GM12864 (cell line): ENCODE measurements at regions not wholly inside any gene's neighbourhood (a gene's known extent, or its start where the extent isn't known, plus 50 kb on each side); places are given as distances from the start of the nearest gene placed in this dataset.
"Not testable (repeated sequence)": the region's sequence is repeated elsewhere in the genome, so short reads cannot be mapped to it uniquely, and the experiment has no call there.

ENCODE experiments used
- DNase-seq: peaks from one replicate; pipeline ENCODE4 v3.0.0-alpha.2; 2011; ENCODE audit warnings: low read depth
- H3K4me3 ChIP-seq: 2 replicates; pipeline ENCODE4 v1.5.1; 2011; ENCODE audit warnings: mild to moderate bottlenecking, low read depth, low read length, control low read depth
- TF ChIP-seq, protein P1 (sequence below): IDR thresholded peaks from 2 replicates; pipeline ENCODE4 v1.5.1; 2011; ENCODE audit warnings: low read depth, mild to moderate bottlenecking, moderate library complexity, low read length, control low read depth, inconsistent platforms; ENCODE audit errors: missing control alignments

DNA sequence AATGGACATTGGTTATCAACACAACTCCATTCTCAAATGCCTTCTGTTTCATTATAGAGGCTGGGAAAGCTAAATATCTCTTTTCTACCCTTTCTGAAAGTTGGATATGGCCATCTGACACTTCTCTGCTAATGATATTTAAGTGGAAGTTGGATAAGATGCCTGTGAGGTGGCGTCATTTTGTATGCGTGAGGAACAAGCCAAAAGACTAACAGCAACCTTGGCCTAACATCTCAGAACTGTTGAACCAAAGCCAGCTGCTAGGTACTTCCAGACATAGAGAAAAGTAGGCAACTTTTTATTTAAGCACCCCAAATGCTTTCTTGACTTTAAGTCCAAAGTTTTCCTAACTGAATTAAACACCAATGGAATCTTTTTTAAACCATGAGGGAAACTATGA, 708.4 kb downstream of the CD109 start:
- no peak overlapping the region for H3K4me3 ChIP-seq
- TF ChIP-seq, protein P1, sequence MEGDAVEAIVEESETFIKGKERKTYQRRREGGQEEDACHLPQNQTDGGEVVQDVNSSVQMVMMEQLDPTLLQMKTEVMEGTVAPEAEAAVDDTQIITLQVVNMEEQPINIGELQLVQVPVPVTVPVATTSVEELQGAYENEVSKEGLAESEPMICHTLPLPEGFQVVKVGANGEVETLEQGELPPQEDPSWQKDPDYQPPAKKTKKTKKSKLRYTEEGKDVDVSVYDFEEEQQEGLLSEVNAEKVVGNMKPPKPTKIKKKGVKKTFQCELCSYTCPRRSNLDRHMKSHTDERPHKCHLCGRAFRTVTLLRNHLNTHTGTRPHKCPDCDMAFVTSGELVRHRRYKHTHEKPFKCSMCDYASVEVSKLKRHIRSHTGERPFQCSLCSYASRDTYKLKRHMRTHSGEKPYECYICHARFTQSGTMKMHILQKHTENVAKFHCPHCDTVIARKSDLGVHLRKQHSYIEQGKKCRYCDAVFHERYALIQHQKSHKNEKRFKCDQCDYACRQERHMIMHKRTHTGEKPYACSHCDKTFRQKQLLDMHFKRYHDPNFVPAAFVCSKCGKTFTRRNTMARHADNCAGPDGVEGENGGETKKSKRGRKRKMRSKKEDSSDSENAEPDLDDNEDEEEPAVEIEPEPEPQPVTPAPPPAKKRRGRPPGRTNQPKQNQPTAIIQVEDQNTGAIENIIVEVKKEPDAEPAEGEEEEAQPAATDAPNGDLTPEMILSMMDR: no peak
- DNase-seq: no peak

DNA sequence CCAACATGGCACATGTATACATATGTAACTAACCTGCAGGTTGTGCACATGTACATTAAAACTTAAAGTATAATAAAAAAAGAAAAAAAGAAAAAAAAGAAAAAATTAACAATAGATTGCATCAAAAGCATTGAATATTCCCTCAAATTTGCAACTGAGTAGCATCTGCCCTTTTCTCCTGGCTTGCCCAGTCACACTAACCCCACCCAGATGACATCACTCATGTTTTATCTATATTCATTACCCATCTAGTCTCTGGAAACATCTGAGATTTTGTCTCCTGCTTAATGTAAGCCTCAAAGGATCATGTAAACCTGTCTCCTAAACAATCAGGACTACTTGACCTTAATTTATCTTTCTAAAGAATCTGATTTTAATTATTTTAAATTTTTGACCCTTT, 706.8 kb downstream of the CD109 start:
- no peak for DNase-seq
- TF ChIP-seq, protein P1: no peak
- H3K4me3 ChIP-seq: no peak overlapping the region

DNA sequence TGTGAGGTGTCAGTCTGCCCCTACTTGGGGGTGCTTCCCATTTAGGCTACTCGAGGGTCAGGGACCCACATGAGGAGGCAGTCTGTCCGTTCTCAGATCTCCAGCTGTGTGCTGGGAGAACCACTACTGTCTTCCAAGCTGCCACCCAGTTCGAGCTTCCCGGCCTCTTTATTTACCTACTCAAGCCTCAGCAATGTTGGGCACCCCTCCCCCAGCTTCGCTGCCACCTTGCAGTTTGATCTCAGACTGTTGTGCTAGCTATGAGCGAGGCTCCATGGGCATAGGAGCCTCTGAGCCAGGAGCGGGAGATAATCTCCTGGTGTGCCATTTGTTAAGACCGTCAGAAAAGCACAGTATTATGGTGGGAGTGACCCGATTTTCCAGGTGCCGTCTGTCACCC, 682.4 kb downstream of the CD109 start:
- H3K4me3 ChIP-seq, DNase-seq: not testable (repeated sequence)

DNA sequence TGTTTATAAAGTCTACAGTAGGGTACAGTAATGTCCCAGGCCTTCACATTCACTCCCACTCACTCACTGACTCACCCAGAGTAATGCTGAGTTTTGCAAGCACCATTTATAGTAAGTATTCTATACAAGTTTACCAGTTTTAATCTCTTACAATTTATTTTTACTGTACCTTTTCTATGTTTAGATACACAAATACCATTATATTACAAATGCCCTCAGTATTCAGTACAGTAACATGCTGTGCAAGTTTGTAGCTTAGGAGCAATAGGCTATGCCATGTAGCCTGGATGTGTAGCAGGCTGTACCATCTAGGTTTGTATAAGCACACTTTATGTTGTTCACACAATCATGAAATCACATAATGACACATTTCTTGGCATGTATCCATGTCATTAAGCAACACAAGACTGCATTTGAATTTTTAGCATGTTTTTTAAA, 673.6 kb downstream of the CD109 start:
- no peak for DNase-seq
- no peak overlapping the region for H3K4me3 ChIP-seq
- TF ChIP-seq, protein P1: no peak

DNA sequence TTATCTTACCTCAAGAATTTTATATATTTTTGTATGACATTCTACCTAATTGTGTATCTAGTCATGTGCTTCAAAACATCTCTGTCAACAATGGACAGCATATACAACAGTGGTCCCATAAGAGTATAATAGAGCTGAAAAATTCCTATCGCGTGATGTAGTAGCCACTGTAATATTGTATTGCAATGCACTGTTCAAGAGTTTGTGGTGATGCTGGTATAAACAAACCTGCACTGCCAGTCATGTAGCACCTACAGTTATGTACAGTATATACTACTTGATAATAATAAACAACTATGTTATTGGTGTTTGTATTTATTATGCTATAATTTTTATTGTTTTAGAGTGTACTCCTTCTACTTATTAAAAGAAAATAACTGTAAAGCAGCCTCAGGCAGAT, 672.7 kb downstream of the CD109 start:
- H3K4me3 ChIP-seq: no peak overlapping the region
- no peak for DNase-seq
- TF ChIP-seq, protein P1: no peak

DNA sequence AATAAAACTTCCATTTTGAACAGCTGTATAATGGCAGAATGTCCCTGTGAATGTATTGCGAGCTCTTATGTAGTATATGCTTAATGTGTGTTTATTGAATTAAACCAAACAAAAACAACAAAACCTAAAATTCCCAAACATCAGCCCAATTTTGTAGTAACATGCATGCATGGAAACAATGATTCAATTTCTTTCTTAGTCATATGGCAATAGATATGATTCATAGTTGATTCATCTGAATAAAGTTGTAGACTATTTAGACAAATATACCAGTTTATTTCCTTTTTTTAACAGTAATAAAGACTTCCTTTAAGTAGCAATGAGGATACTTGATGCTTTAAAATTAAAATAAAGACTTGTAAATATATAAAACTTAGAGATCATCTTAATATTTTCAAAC, 670.6 kb downstream of the CD109 start:
- TF ChIP-seq, protein P1: no peak
- no peak overlapping the region for H3K4me3 ChIP-seq

DNA sequence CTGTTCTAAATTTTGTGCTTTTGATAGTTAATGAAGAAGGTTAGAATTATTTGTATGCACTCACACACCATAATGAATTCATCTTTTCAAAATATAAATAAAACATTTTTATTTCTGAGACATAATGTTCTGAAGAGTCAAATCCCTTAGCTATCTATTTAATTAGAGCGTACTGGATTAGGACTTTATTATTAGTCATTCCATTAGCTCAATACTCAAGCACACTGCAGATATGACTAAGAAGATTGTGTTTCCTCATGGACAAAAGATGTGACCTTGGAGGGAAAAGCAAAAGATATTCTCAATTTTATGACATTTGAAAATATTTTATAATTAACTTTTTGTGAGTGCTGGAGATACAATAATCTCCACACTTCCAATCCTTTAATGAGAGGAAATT, 666.4 kb downstream of the CD109 start:
- TF ChIP-seq, protein P1: no peak
- H3K4me3 ChIP-seq: no peak overlapping the region
- DNase-seq: no peak

More for the DNA sequence above, 670.6 kb downstream of the CD109 start:
- DNase-seq: no peak

DNA sequence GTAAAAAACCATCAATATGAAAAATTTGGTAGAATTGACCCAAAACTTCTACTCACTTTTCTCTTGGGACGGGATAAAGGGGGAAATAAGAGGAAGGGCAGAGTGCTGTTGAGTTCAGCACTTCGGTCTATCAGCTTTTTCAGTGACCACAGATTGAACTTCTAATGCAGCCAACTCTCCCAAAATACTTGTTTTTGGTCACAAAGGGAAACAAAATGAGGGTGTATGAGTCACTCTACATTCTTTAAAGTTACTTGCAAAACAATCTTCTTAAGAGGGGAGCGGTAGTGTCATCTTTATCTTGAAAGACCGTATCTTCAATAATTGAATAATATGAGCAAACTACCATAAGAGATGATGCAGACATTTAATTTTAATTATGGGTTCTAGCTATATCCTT, 661.3 kb downstream of the CD109 start:
- no peak overlapping the region for H3K4me3 ChIP-seq
- no peak for DNase-seq
- TF ChIP-seq, protein P1: no peak
